ENCODE measurements at regions not wholly inside any gene's neighbourhood (a gene's known extent, or its start where the extent isn't known, plus 50 kb on each side); places are given as distances from the start of the nearest gene placed in this dataset.

DNA sequence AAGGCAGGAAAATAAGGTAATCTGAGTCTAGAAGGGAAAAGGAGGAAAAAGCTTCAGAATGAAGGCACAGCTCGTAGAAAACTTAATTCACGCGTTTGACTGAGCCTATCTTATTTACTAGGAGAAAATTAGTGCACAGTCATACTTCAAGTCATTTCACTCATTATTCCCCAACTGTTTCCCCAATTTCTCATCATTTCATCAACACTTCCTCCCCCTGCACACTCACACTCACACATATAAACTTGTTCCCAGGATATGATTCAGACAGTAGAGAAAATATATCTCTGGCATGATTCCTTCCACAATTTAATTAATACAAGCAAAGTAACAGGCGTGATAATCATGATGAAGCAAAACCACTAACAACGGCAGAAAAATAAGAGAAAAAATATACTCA is 94.5 kb upstream of the F13A1 start:
- TF ChIP-seq POLR2A (IDR thresholded peaks at IDR 0.05) (no peak), POLR2AphosphoS5 (IDR thresholded peaks at IDR 0.05) (no peak)
- TF ChIP-seq, protein P1, sequence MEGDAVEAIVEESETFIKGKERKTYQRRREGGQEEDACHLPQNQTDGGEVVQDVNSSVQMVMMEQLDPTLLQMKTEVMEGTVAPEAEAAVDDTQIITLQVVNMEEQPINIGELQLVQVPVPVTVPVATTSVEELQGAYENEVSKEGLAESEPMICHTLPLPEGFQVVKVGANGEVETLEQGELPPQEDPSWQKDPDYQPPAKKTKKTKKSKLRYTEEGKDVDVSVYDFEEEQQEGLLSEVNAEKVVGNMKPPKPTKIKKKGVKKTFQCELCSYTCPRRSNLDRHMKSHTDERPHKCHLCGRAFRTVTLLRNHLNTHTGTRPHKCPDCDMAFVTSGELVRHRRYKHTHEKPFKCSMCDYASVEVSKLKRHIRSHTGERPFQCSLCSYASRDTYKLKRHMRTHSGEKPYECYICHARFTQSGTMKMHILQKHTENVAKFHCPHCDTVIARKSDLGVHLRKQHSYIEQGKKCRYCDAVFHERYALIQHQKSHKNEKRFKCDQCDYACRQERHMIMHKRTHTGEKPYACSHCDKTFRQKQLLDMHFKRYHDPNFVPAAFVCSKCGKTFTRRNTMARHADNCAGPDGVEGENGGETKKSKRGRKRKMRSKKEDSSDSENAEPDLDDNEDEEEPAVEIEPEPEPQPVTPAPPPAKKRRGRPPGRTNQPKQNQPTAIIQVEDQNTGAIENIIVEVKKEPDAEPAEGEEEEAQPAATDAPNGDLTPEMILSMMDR (IDR thresholded peaks at IDR 0.05) = no peak
